NCI-H2171 treated with DMSO at 0.1 percent for 48 hours (cell line): ENCODE measurements at regions not wholly inside any gene's neighbourhood (a gene's known extent, or its start where the extent isn't known, plus 50 kb on each side); places are given as distances from the start of the nearest gene placed in this dataset.

ENCODE experiments used
- DNase-seq: peaks from one replicate; lab custom pipeline; 2025; lab: John Stamatoyannopoulos, UW

DNA sequence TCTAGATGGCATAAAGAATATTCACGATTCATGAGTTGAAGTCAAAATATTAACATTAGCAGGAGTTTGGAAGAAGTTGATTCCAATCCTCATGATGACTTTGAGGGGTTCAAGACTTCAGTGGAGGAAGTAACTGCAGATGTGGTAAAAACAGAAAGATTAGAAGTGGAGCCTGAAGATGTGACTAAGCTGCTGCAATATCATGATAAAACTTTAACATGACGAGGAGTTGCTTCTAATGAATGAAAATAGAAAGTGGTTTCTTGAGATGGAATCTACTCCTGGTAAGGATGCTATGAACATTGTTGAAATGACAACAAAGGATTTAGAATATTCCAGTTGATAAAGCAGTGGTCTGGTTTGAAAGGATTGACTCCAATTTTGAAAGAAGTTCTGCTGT is 70.1 kb upstream of the TMLHE start:
- no peak for DNase-seq

DNA sequence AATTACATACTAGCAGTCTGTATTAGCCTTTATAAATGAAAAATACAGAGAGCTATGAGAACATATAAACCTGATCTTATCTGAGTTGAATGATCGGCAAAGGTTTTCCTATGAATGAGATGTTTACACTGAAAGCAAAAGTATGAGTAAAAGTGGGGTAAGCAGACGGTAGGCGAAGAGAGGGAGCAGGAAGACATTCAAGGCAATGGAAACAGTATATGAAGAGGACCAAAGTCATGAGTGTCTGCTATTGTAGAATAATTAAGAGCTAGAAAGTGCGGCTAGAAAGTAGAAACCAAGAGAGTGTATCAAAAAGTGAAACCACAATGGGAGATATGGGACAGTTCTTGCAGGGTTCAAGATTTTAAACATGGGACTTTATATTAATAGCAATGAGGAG is 67.0 kb upstream of the TMLHE start:
- DNase-seq: no peak

- no peak for DNase-seq
Observed at GRCh38 chrX:155673338-155673737, 60.6 kb upstream of the TMLHE start.

- no peak for DNase-seq
Observed at GRCh38 chrX:155666741-155667140, 54.0 kb upstream of the TMLHE start.
